ENCODE measurements at regions not wholly inside any gene's neighbourhood (a gene's known extent, or its start where the extent isn't known, plus 50 kb on each side); places are given as distances from the start of the nearest gene placed in this dataset.

GRCh38 chr11:110974731-110975130 lies 262.5 kb upstream of the ARHGAP20 start:
- Histone ChIP-seq H3K27ac (no peak overlapping the region), H3K9me3 (peaks cover 0 to 5% of the 10 kb centered on the region in 2 donors), H3K36me3 (no peaks in the 10 kb centered on the region), H3K4me1 (no peaks in the 10 kb centered on the region), H3K27me3 (no peaks in the 10 kb centered on the region), H3K4me3 (no peak overlapping the region)
- DNase-seq = no peak
- TF ChIP-seq CTCF (IDR thresholded peaks at IDR 0.05) (no peak), POLR2A (IDR thresholded peaks at IDR 0.05) (no peak)
- intact Hi-C loops (cut with DNase I; ENCODE audit: low total_unique reads) = no loop called here

GRCh38 chr11:110973401-110973980 lies 261.3 kb upstream of the ARHGAP20 start:
- H3K27ac ChIP-seq = no peak overlapping the region
- no peaks in the 10 kb centered on the region for H3K9me3 ChIP-seq
- H3K36me3 ChIP-seq = no peaks in the 10 kb centered on the region
- no peak for DNase-seq
- TF ChIP-seq CTCF (IDR thresholded peaks at IDR 0.05) (no peak), POLR2A (IDR thresholded peaks at IDR 0.05) (no peak)
- intact Hi-C loops (cut with DNase I; ENCODE audit: low total_unique reads) = no loop called here
- no peaks in the 10 kb centered on the region for H3K4me1 ChIP-seq
- H3K4me3 ChIP-seq = no peak overlapping the region
- no peaks in the 10 kb centered on the region for H3K27me3 ChIP-seq

- Histone ChIP-seq H3K27ac (no peak overlapping the region), H3K27me3 (no peaks in the 10 kb centered on the region), H3K9me3 (no peaks in the 10 kb centered on the region), H3K36me3 (no peaks in the 10 kb centered on the region), H3K4me1 (no peaks in the 10 kb centered on the region), H3K4me3 (no peak overlapping the region)
- intact Hi-C loops (cut with DNase I; ENCODE audit: low total_unique reads) = no loop called here
- no peak for TF ChIP-seq POLR2A (IDR thresholded peaks at IDR 0.05)
- no peak for TF ChIP-seq CTCF (IDR thresholded peaks at IDR 0.05)
- DNase-seq = no peak
Measured at GRCh38 chr11:110972640-110973039, 260.4 kb upstream of the ARHGAP20 start.

GRCh38 chr11:110972106-110972505 lies 259.9 kb upstream of the ARHGAP20 start:
- intact Hi-C loops (cut with DNase I; ENCODE audit: low total_unique reads) = no loop called here
- H3K4me3 ChIP-seq = no peak overlapping the region
- H3K27me3 ChIP-seq = no peaks in the 10 kb centered on the region
- DNase-seq = no peak
- no peaks in the 10 kb centered on the region for H3K4me1 ChIP-seq
- no peak overlapping the region for H3K27ac ChIP-seq
- no peaks in the 10 kb centered on the region for H3K36me3 ChIP-seq
- H3K9me3 ChIP-seq = no peaks in the 10 kb centered on the region
- TF ChIP-seq POLR2A (IDR thresholded peaks at IDR 0.05) = no peak
- TF ChIP-seq CTCF (IDR thresholded peaks at IDR 0.05) = no peak

- Histone ChIP-seq H3K27ac (no peak overlapping the region), H3K4me1 (no peaks in the 10 kb centered on the region), H3K9me3 (no peaks in the 10 kb centered on the region), H3K27me3 (no peaks in the 10 kb centered on the region), H3K36me3 (no peaks in the 10 kb centered on the region), H3K4me3 (no peak overlapping the region)
- intact Hi-C loops (cut with DNase I; ENCODE audit: low total_unique reads) = no loop called here
- no peak for DNase-seq
- no peak for TF ChIP-seq CTCF (IDR thresholded peaks at IDR 0.05)
- TF ChIP-seq POLR2A (IDR thresholded peaks at IDR 0.05) = no peak
Measured at GRCh38 chr11:110971140-110971539, 258.9 kb upstream of the ARHGAP20 start.

All from uterus (tissue), 3 donors.